ENCODE measurements at regions not wholly inside any gene's neighbourhood (a gene's known extent, or its start where the extent isn't known, plus 50 kb on each side); places are given as distances from the start of the nearest gene placed in this dataset.

GRCh38 chr7:25881317-25882037 is 270.5 kb upstream of the NFE2L3 start:
- Mint-ChIP-seq H3K4me1 (peaks cover 7% of the 10 kb centered on the region), H3K36me3 (no peaks in the 10 kb centered on the region), H3K4me3 (no peak overlapping the region), H3K27me3 (ENCODE audit: low read depth) (peaks cover 63% of the 10 kb centered on the region), H3K9me3 (no peaks in the 10 kb centered on the region), H3K27ac (no peak overlapping the region)
- no peak for TF ChIP-seq CTCF (IDR thresholded peaks at IDR 0.05; ENCODE audit: unreplicated experiment)
- DNase-seq (ENCODE audit: low spot score in 2 of 2, unreplicated experiment in 2 of 2), result no peak

- H3K36me3 Mint-ChIP-seq, result no peaks in the 10 kb centered on the region
- no peak overlapping the region for H3K27ac Mint-ChIP-seq
- no peak for TF ChIP-seq CTCF (IDR thresholded peaks at IDR 0.05; ENCODE audit: unreplicated experiment)
- H3K27me3 Mint-ChIP-seq (ENCODE audit: low read depth), result peaks cover 55% of the 10 kb centered on the region
- no peak overlapping the region for H3K4me3 Mint-ChIP-seq
- DNase-seq (ENCODE audit: low spot score in 2 of 2, unreplicated experiment in 2 of 2), result no peak
- H3K4me1 Mint-ChIP-seq, result peaks cover 7% of the 10 kb centered on the region
- no peaks in the 10 kb centered on the region for H3K9me3 Mint-ChIP-seq
Measured at GRCh38 chr7:25882151-25882773, 269.7 kb upstream of the NFE2L3 start.

GRCh38 chr7:25884265-25884828 is 267.7 kb upstream of the NFE2L3 start:
- no peak overlapping the region for H3K27ac Mint-ChIP-seq
- no peak for TF ChIP-seq CTCF (IDR thresholded peaks at IDR 0.05; ENCODE audit: unreplicated experiment)
- H3K4me1 Mint-ChIP-seq, result peaks cover 7% of the 10 kb centered on the region
- DNase-seq (ENCODE audit: low spot score in 2 of 2, unreplicated experiment in 2 of 2), result no peak
- no peaks in the 10 kb centered on the region for H3K9me3 Mint-ChIP-seq
- H3K27me3 Mint-ChIP-seq (ENCODE audit: low read depth), result peaks cover 41% of the 10 kb centered on the region
- no peaks in the 10 kb centered on the region for H3K36me3 Mint-ChIP-seq
- H3K4me3 Mint-ChIP-seq, result no peak overlapping the region

GRCh38 chr7:25885057-25885576 is 266.9 kb upstream of the NFE2L3 start:
- no peak overlapping the region for H3K27ac Mint-ChIP-seq
- H3K4me1 Mint-ChIP-seq, result peaks cover 7% of the 10 kb centered on the region
- H3K4me3 Mint-ChIP-seq, result no peak overlapping the region
- no peaks in the 10 kb centered on the region for H3K36me3 Mint-ChIP-seq
- peaks cover 47% of the 10 kb centered on the region for H3K27me3 Mint-ChIP-seq (ENCODE audit: low read depth)
- TF ChIP-seq CTCF (IDR thresholded peaks at IDR 0.05; ENCODE audit: unreplicated experiment), result no peak
- DNase-seq (ENCODE audit: low spot score in 2 of 2, unreplicated experiment in 2 of 2), result no peak
- H3K9me3 Mint-ChIP-seq, result no peaks in the 10 kb centered on the region

GRCh38 chr7:25886387-25887240 is 265.4 kb upstream of the NFE2L3 start:
- Mint-ChIP-seq H3K4me1 (no peaks in the 10 kb centered on the region), H3K36me3 (no peaks in the 10 kb centered on the region), H3K9me3 (no peaks in the 10 kb centered on the region), H3K4me3 (no peak overlapping the region), H3K27ac (no peak overlapping the region), H3K27me3 (ENCODE audit: low read depth) (peaks cover 38% of the 10 kb centered on the region)
- TF ChIP-seq CTCF (IDR thresholded peaks at IDR 0.05; ENCODE audit: unreplicated experiment), result no peak
- DNase-seq (ENCODE audit: low spot score in 2 of 2, unreplicated experiment in 2 of 2), result no peak

Data from mesothelial cell of epicardium (in vitro differentiated cells).